ENCODE measurements at regions not wholly inside any gene's neighbourhood (a gene's known extent, or its start where the extent isn't known, plus 50 kb on each side); places are given as distances from the start of the nearest gene placed in this dataset.

DNA sequence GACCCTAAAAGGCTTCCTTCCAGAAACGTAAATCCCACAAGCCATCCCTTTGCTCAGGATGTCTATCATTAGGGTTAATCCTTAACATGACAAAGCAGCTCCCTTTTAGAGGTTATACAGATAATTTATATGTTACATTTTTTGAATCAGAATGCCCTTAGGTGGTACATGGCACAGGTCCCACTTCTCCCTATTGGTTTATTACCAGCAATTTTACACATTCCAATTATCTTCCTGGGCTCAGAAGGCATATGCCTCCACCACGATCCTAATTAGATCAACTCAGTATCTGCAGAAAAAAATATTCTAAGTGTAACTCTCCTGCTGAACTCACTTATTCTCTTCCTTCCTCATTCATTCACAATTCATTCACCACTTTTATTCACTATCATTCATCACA lies 507.0 kb upstream of the MAP2 start:
- TF ChIP-seq, protein P1, sequence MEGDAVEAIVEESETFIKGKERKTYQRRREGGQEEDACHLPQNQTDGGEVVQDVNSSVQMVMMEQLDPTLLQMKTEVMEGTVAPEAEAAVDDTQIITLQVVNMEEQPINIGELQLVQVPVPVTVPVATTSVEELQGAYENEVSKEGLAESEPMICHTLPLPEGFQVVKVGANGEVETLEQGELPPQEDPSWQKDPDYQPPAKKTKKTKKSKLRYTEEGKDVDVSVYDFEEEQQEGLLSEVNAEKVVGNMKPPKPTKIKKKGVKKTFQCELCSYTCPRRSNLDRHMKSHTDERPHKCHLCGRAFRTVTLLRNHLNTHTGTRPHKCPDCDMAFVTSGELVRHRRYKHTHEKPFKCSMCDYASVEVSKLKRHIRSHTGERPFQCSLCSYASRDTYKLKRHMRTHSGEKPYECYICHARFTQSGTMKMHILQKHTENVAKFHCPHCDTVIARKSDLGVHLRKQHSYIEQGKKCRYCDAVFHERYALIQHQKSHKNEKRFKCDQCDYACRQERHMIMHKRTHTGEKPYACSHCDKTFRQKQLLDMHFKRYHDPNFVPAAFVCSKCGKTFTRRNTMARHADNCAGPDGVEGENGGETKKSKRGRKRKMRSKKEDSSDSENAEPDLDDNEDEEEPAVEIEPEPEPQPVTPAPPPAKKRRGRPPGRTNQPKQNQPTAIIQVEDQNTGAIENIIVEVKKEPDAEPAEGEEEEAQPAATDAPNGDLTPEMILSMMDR (IDR thresholded peaks at IDR 0.05; ENCODE audit: low read depth, low read length, missing input control): no peak
- no peak for TF ChIP-seq NR2F2 (IDR thresholded peaks at IDR 0.05)
- no peak for TF ChIP-seq EGR1 (IDR thresholded peaks at IDR 0.05; ENCODE audit: low read depth in 2 of 2)
- TF ChIP-seq YY1 (IDR thresholded peaks at IDR 0.05): no peak
- no peak for TF ChIP-seq RXRA (IDR thresholded peaks at IDR 0.05)
- TF ChIP-seq, protein P2, sequence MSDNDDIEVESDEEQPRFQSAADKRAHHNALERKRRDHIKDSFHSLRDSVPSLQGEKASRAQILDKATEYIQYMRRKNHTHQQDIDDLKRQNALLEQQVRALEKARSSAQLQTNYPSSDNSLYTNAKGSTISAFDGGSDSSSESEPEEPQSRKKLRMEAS (IDR thresholded peaks at IDR 0.05): no peak
- TF ChIP-seq, protein P3, sequence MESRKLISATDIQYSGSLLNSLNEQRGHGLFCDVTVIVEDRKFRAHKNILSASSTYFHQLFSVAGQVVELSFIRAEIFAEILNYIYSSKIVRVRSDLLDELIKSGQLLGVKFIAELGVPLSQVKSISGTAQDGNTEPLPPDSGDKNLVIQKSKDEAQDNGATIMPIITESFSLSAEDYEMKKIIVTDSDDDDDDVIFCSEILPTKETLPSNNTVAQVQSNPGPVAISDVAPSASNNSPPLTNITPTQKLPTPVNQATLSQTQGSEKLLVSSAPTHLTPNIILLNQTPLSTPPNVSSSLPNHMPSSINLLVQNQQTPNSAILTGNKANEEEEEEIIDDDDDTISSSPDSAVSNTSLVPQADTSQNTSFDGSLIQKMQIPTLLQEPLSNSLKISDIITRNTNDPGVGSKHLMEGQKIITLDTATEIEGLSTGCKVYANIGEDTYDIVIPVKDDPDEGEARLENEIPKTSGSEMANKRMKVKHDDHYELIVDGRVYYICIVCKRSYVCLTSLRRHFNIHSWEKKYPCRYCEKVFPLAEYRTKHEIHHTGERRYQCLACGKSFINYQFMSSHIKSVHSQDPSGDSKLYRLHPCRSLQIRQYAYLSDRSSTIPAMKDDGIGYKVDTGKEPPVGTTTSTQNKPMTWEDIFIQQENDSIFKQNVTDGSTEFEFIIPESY (IDR thresholded peaks at IDR 0.05): no peak
- TF ChIP-seq FOXA2 (IDR thresholded peaks at IDR 0.05): no peak
- TF ChIP-seq GABPA (IDR thresholded peaks at IDR 0.05 in 1 of 2, conservative IDR thresholded peaks at IDR 0.05 in 1 of 2): no peak
- TF ChIP-seq SP1 (IDR thresholded peaks at IDR 0.05): no peak
- TF ChIP-seq, protein P4, sequence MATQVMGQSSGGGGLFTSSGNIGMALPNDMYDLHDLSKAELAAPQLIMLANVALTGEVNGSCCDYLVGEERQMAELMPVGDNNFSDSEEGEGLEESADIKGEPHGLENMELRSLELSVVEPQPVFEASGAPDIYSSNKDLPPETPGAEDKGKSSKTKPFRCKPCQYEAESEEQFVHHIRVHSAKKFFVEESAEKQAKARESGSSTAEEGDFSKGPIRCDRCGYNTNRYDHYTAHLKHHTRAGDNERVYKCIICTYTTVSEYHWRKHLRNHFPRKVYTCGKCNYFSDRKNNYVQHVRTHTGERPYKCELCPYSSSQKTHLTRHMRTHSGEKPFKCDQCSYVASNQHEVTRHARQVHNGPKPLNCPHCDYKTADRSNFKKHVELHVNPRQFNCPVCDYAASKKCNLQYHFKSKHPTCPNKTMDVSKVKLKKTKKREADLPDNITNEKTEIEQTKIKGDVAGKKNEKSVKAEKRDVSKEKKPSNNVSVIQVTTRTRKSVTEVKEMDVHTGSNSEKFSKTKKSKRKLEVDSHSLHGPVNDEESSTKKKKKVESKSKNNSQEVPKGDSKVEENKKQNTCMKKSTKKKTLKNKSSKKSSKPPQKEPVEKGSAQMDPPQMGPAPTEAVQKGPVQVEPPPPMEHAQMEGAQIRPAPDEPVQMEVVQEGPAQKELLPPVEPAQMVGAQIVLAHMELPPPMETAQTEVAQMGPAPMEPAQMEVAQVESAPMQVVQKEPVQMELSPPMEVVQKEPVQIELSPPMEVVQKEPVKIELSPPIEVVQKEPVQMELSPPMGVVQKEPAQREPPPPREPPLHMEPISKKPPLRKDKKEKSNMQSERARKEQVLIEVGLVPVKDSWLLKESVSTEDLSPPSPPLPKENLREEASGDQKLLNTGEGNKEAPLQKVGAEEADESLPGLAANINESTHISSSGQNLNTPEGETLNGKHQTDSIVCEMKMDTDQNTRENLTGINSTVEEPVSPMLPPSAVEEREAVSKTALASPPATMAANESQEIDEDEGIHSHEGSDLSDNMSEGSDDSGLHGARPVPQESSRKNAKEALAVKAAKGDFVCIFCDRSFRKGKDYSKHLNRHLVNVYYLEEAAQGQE (IDR thresholded peaks at IDR 0.05): no peak
- no peak for TF ChIP-seq HNF4A (conservative IDR thresholded peaks at IDR 0.05)
- no peak for TF ChIP-seq TAF1 (conservative IDR thresholded peaks at IDR 0.05)
